ENCODE measurements at regions not wholly inside any gene's neighbourhood (a gene's known extent, or its start where the extent isn't known, plus 50 kb on each side); places are given as distances from the start of the nearest gene placed in this dataset.
A peak's percentile ranks its signal among the peaks of the same experiment; 100 is the strongest.

DNA sequence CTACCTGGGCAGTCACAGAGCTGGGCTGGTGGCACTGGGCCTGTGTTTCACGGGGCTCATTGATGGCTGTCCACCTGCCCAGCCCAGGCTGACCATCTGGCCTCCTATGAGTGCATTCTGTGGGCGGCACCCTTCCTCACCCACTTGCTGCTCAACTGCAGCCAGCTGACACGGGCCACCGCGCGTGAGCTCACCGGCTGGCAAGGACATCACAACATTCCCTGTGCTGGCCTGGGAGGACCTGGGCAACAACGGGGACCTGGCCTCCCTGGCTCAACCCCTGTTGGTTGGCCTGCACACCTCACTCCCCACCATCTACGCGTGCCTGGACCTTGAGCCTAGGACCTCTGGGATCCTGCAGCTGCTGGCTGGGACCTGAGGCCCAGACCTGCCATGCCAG, 98.2 kb upstream of the DTNA start:
- intact Hi-C loops (cut with micrococcal nuclease): no loop called here
- Mint-ChIP-seq H3K27me3 (no peaks in the 10 kb centered on the region), H3K27ac (no peak overlapping the region), H3K9me3 (no peaks in the 10 kb centered on the region), H3K4me1 (no peaks in the 10 kb centered on the region), H3K4me3 (no peak overlapping the region), H3K36me3 (ENCODE audit: low read depth) (no peaks in the 10 kb centered on the region)
- no peak for DNase-seq

DNA sequence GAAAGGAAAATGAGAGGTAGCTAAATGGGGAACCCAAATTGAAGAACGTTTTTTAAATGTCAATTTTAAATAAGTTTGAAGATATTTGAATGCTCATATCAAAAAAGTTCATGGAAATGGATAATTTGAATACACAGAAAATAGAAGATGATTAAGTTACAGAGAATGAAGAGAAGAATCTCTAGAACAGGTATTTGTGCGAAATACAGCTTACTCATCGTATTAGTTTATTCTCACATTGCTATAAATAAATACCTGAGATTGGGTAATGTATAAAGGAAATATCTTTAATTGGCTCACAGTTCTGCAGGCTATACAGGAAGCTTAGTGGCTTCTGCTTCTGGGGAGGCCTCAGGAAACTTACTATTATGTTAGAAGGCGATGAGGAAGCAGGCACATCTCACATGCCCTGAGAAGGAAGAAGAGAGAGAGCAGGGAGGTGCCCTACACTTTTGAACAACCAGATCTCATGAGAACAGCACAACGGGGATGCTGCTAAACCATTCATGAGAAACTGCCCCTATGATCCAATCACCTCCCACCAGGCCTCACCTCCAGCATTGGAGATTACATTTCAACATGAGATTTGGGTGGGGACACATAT, 89.7 kb upstream of the DTNA start:
- Mint-ChIP-seq H3K27ac (no peak overlapping the region), H3K27me3 (no peaks in the 10 kb centered on the region), H3K36me3 (ENCODE audit: low read depth) (no peaks in the 10 kb centered on the region), H3K4me3 (no peak overlapping the region), H3K4me1 (no peaks in the 10 kb centered on the region), H3K9me3 (no peaks in the 10 kb centered on the region)
- intact Hi-C loops (cut with micrococcal nuclease): no loop called here
- no peak for DNase-seq

DNA sequence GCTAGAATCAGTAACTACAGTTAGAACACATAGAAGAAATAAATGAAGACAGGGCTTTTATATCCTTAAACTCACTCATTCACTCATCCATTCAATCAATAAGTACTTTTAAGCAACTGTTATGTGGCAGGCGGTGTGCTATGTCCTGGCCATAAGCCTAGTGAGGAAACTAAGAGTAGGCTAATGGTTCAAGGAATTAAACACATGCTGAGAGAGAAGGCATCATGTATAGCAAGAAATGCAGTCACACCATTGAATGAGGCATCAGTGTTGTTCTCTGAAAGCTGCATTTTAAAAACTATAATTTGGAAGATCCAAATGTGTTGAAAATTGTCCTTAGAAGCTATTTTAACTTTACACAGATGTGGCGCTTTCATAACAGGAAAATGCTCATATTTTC, 86.5 kb upstream of the DTNA start:
- Mint-ChIP-seq H3K4me3 (no peak overlapping the region), H3K9me3 (no peaks in the 10 kb centered on the region), H3K27me3 (no peaks in the 10 kb centered on the region), H3K27ac (no peak overlapping the region), H3K4me1 (no peaks in the 10 kb centered on the region), H3K36me3 (ENCODE audit: low read depth) (no peaks in the 10 kb centered on the region)
- no peak for DNase-seq
- intact Hi-C loops (cut with micrococcal nuclease): no loop called here

DNA sequence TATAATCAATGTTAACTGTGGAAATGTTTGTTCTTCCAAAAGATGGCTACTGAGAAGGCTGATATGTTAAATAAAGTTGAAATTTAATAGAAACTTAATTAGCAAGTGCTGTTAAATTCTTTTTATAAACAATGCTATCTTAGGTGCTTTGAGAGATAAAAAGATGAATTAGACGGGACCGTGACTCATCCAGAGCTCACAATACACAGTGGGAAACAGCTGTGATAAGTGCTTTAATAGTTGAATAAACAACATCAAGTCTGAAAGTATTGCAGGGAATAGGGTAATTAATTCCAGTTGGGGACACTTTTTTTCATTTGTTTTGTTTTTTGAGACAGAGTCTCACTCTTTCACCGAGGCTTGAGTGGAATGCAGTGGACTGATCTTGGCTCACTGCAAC, 85.5 kb upstream of the DTNA start:
- H3K4me3 Mint-ChIP-seq: no peak overlapping the region
- no peak overlapping the region for H3K27ac Mint-ChIP-seq
- intact Hi-C loops (cut with micrococcal nuclease): no loop called here
- H3K4me1 Mint-ChIP-seq: no peaks in the 10 kb centered on the region
- H3K36me3 Mint-ChIP-seq (ENCODE audit: low read depth): no peaks in the 10 kb centered on the region
- H3K9me3 Mint-ChIP-seq: no peaks in the 10 kb centered on the region
- no peaks in the 10 kb centered on the region for H3K27me3 Mint-ChIP-seq
- no peak for DNase-seq

DNA sequence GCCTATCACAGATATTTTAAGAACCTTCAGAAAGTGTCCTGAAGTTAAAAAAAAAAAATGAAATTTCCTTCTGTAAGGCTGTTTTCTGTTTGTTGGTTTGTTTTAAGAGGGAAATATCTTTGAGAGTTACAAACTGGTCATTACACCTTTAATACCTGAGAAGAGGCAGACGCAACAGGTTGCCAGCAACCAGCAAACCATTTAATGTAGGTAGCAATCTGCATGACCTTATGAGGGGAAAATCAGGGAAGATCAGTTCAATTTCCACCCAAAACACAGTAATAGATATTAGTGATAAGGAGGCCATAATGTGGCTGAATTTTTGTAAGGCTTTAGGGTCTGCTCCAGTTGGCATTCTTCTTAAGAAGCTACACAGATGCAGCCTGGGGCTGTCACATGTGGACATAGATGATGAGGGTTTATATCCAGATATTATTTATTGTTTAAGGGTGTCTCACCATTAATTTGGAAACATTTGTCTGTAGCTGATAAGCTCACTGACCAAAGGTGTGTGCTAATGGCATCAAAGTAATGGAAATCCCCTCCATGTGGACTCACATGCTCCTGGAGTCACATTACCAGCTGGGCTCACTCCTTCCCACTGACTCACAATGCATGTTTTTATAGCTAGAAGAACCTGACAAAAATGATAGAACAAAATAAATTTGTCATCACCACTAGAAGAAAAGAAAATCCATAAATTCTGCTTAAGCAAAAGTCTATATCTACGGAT, 83.5 kb upstream of the DTNA start:
- Mint-ChIP-seq H3K9me3 (no peaks in the 10 kb centered on the region), H3K4me3 (no peak overlapping the region), H3K4me1 (no peaks in the 10 kb centered on the region), H3K36me3 (ENCODE audit: low read depth) (no peaks in the 10 kb centered on the region), H3K27ac (no peak overlapping the region), H3K27me3 (no peaks in the 10 kb centered on the region)
- no peak for DNase-seq
- intact Hi-C loops (cut with micrococcal nuclease): no loop called here

DNA sequence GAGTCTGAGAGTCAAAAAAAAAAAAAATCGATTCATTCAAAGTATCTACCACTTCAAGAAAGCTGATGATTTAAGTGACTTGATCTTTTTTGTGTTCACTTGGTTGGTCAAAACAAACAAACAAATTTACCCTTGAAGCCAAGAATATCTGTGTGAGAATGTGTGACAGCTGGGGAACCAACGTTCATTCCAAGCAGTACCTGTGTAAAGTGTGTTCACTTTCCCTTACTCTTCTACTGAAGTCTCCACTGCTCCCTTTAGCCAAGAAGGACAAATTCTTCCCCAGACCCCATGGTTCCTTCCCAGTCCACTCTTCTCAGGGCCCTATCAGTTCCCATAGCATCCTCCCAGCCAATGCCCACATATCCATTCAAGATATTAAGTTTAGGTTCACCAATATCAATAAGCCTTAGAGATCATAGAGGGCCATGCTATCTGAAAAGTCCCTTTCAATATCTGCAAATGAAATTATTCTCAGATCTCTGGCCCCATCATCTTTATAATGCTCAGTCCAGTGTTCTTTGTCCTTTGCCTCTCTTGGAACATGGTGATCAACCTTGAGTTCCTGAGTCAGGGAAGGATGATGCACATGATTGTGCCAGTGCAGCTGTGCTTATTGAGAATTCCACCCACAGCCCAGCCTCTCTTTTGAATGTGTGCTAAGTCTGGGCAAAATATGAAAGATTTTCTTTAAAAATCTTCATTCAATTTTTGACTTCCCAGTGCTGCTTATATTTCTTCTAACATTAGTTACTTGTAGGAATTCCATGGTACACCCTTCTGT, 82.8 kb upstream of the DTNA start:
- H3K27ac Mint-ChIP-seq: no peak overlapping the region
- no peaks in the 10 kb centered on the region for H3K27me3 Mint-ChIP-seq
- H3K36me3 Mint-ChIP-seq (ENCODE audit: low read depth): no peaks in the 10 kb centered on the region
- no peak for DNase-seq
- no peaks in the 10 kb centered on the region for H3K9me3 Mint-ChIP-seq
- no peak overlapping the region for H3K4me3 Mint-ChIP-seq
- H3K4me1 Mint-ChIP-seq: no peaks in the 10 kb centered on the region
- intact Hi-C loops (cut with micrococcal nuclease): no loop called here

DNA sequence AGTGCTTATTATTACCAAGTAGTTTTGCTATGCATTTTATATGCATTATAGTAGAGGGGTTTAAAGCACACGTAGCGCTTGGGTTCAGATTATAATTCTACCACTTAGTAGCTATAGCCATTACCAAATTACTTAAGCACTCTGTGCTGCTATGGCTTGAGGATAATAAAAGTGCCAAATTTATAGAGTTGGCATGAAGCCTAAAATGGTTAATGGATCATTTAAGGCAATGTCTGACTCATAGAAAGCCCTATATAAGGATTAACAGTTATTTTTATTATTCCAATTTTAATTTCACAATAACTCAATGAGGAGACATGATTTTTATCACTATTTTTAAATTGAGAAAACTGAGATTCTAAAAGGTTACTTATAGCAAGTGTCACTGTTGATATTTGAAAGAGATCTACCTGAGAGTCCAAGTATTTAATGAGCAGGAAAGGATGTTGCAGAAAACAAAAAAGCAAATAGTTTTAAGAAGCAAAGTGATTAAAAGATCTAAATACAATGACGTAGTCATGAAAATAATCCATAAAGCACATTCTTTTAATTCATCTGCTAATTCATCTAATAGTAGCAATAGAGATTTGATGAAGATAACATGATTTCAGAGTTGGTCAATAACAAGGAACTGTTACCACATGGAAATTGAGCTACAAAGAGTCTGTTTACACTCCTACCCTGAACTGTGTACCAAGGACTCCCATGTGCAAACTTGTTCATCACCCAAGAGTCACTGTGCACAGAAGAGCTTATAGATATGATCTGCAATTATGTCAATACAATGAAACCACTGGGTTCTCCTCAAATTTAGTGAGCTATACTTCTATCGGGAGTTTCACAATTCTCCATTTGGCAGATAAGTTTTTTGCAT, 78.8 kb upstream of the DTNA start:
- H3K36me3 Mint-ChIP-seq (ENCODE audit: low read depth): no peaks in the 10 kb centered on the region
- no peak overlapping the region for H3K27ac Mint-ChIP-seq
- no peaks in the 10 kb centered on the region for H3K4me1 Mint-ChIP-seq
- H3K9me3 Mint-ChIP-seq: no peaks in the 10 kb centered on the region
- no peaks in the 10 kb centered on the region for H3K27me3 Mint-ChIP-seq
- DNase-seq: no peak
- intact Hi-C loops (cut with micrococcal nuclease): no loop called here
- no peak overlapping the region for H3K4me3 Mint-ChIP-seq

DNA sequence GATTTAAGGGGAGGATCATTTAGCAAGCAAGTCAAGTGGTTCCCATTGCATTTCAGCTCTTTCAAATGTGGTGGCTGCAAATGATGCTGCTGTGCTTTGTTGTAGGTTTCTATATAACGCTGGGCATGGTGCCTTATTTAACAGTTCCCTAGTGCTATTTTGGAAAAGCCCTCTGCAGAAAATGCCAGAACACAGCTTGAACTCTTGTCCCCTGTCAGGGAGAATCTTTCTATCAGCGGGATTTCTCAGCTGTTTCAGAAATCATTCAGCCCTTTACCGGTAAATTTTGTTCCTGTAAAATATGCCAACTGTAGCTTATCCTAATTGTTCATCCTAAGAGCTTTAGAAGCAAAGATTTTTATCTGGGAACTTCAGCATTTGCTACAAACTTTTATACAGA, 77.8 kb upstream of the DTNA start:
- DNase-seq: no peak
- no peaks in the 10 kb centered on the region for H3K27me3 Mint-ChIP-seq
- intact Hi-C loops (cut with micrococcal nuclease): no loop called here
- no peaks in the 10 kb centered on the region for H3K36me3 Mint-ChIP-seq (ENCODE audit: low read depth)
- no peaks in the 10 kb centered on the region for H3K9me3 Mint-ChIP-seq
- no peaks in the 10 kb centered on the region for H3K4me1 Mint-ChIP-seq
- no peak overlapping the region for H3K4me3 Mint-ChIP-seq
- no peak overlapping the region for H3K27ac Mint-ChIP-seq

DNA sequence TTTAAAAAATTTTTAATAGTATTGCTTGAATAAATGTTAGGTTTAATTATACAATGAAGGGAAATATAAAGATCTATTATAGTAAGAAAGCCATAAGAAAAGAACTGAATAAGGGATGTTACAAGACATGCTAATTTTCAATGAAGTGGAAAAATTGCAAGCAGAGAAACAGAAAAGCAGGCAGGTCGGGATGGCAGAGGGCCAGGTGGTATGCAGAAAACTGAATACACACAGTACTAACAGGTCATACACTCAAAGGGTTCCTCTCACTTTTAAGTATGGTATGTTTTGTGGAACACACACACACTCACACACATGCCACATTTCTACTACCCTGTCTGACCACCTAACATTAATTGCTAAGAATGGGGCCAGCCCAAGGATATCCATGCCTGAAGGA, 76.7 kb upstream of the DTNA start:
- DNase-seq: no peak
- H3K4me1 Mint-ChIP-seq: no peaks in the 10 kb centered on the region
- no peaks in the 10 kb centered on the region for H3K36me3 Mint-ChIP-seq (ENCODE audit: low read depth)
- H3K27me3 Mint-ChIP-seq: no peaks in the 10 kb centered on the region
- H3K9me3 Mint-ChIP-seq: no peaks in the 10 kb centered on the region
- H3K4me3 Mint-ChIP-seq: no peak overlapping the region
- H3K27ac Mint-ChIP-seq: no peak overlapping the region
- intact Hi-C loops (cut with micrococcal nuclease): no loop called here

DNA sequence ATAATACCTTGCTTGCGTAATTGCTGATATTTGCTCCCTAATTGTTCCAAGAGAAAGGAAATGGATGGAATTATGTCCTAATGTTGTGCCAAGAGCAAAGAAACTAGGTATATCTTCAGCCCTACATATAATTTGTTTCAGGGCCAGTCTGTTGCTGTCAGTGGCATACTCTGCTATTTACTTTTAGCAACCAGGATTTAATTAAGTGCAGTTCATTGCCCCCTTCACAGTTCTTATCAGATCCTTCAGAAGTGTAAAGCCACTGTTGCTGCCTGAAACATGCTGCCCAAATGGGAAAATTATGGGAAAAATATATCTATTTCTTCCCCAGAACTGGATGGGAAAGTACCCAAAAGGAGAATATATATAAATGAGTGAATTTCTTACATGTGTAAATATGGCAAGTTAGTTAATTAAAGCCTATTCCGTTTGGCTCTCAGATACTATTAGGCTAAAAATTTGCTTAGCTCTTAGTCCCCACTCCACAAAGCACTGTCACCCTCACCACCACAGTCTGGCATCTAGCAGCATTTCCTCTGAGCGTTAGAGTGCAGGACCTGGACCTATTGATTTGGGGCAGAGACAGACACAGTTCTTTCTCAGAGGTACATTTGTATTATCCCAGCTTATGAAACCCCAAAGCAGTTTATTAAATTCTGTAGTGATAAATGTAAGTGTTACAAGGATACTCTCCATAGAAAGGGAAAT, 72.8 kb upstream of the DTNA start:
- no peak for DNase-seq
- Mint-ChIP-seq H3K4me1 (no peaks in the 10 kb centered on the region), H3K4me3 (no peak overlapping the region), H3K9me3 (no peaks in the 10 kb centered on the region), H3K36me3 (ENCODE audit: low read depth) (no peaks in the 10 kb centered on the region), H3K27ac (peak overlapping the region; percentile 32), H3K27me3 (no peaks in the 10 kb centered on the region)
- intact Hi-C loops (cut with micrococcal nuclease): no loop called here

DNA sequence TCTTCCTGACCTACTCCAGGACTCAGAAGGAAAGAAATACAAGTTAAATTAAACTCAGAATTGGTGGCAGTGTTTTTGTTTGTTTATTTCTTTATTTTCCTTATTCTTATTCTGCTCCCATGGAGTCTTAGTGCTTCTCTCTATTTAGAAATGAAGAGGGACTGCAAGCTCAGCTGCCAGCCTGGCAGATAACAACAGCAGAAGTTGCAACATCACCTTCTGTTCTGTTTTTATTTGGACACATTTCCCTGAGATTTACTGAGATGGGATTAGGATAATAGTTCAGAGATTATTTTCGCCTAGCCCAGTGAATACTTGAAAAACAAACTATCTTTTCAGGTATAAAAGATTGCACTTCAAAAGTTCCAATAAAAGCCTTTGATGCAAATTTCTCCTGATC, 70.4 kb upstream of the DTNA start:
- Mint-ChIP-seq H3K36me3 (ENCODE audit: low read depth) (no peaks in the 10 kb centered on the region), H3K4me1 (no peaks in the 10 kb centered on the region)

DNA sequence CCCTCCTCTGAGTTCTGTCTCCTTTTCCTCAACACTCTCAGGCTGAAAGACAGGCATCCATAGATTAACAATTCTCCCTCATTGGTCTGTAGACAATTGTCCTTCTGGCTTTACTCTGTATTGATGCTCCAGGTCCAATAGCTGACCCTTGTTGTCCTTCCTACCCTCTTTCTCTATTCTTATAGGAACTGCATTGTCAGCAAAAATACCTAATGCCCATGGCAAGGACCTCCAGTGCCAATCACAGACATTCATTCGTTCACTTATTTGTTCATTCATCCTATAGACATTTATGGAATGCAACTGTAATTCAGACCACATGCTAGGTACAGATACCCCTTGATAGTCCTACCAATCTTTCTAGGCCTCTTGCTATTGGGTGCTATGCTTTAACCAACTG, 69.8 kb upstream of the DTNA start:
- Mint-ChIP-seq H3K4me3 (no peak overlapping the region), H3K36me3 (ENCODE audit: low read depth) (no peaks in the 10 kb centered on the region), H3K9me3 (no peaks in the 10 kb centered on the region), H3K27ac (no peak overlapping the region), H3K27me3 (no peaks in the 10 kb centered on the region), H3K4me1 (no peaks in the 10 kb centered on the region)
- DNase-seq: no peak
- intact Hi-C loops (cut with micrococcal nuclease): no loop called here

More for the DNA sequence above, 70.4 kb upstream of the DTNA start:
- Mint-ChIP-seq H3K27me3 (no peaks in the 10 kb centered on the region), H3K9me3 (no peaks in the 10 kb centered on the region), H3K4me3 (no peak overlapping the region), H3K27ac (no peak overlapping the region)
- intact Hi-C loops (cut with micrococcal nuclease): no loop called here
- no peak for DNase-seq

DNA sequence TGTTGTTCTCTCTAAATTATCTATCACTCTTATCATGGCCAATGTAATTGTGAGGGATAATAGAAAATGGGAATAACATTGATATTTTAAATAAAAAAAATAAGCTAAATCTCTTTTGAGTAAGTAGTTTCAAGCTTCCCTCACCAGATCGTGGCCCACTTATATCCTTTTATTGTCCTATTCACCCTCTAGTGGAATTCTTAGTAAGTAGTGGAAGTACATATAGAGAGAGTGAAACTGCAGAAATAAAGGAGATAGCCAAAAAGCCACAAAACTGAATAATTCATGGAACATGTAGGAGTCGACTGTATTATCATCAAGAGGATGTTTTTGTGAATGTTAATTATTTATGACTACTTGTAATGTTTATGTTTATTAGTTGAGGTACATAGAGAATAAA, 66.1 kb upstream of the DTNA start:
- intact Hi-C loops (cut with micrococcal nuclease): no loop called here
- H3K27me3 Mint-ChIP-seq: no peaks in the 10 kb centered on the region
- no peak for DNase-seq
- H3K4me3 Mint-ChIP-seq: no peak overlapping the region
- no peaks in the 10 kb centered on the region for H3K36me3 Mint-ChIP-seq (ENCODE audit: low read depth)
- no peaks in the 10 kb centered on the region for H3K9me3 Mint-ChIP-seq
- no peaks in the 10 kb centered on the region for H3K4me1 Mint-ChIP-seq
- no peak overlapping the region for H3K27ac Mint-ChIP-seq

Measured in activated CD4-positive, alpha-beta T cell treated with anti-CD3 and anti-CD28 coated beads, Interleukin-2, amount 10 ng/mL, durations not matched to agents 24 days and 14 days (primary cell).